GM10248 (cell line): ENCODE measurements at regions not wholly inside any gene's neighbourhood (a gene's known extent, or its start where the extent isn't known, plus 50 kb on each side); places are given as distances from the start of the nearest gene placed in this dataset.

Experiments
- CTCF ChIA-PET: fragments of 300-600 bp; sonication (Branson Sonifier 250); formaldehyde crosslinking; extraction: SDS; loops from one replicate; lab custom pipeline; 2021; ENCODE audit warnings: antibody characterized with exemption; lab: Yijun Ruan, JAX
- POLR2A ChIA-PET: fragments of 350-650 bp; sonication (Branson Sonifier 250); formaldehyde crosslinking; extraction: SDS; loops from one replicate; lab custom pipeline; 2020; ENCODE audit warnings: antibody characterized with exemption; lab: Yijun Ruan, JAX
- DNase-seq: peaks from one replicate; pipeline ENCODE4 v3.0.0; 2012; ENCODE audit errors: extremely low spot score
- TF ChIP-seq, protein P1 (sequence below): IDR thresholded peaks from 2 replicates; pipeline ENCODE4 v1.5.1; 2012; ENCODE audit warnings: mild to moderate bottlenecking, low read depth; ENCODE audit errors: extremely low read depth, missing control alignments, control extremely low read depth

DNA sequence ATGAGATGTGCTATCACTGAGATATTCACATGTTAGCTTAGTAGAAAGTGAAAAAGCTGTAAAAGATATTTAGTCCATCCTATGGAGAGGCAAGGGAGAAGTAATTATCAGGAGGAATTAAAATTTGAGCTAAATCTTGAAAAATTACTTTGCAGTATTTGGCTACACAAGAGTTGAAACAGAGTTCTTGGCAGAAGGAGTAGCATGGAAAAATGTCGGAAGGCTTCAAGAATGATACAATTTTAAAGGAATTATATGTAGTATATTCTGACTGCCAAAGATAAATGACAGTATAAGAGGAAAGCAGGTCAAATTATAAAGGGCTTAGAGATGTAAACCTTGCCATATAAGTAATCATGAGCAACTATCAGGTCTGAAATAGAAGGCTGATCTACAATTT, 518.9 kb downstream of the BRINP3 start:
- CTCF ChIA-PET: interaction anchor here (1.5 kb wide), 1 partner anchor 9 kb away, joined by 3 read pairs; no protein-coding TSS in a partner anchor
- POLR2A ChIA-PET: no interaction called here
- TF ChIP-seq, protein P1, sequence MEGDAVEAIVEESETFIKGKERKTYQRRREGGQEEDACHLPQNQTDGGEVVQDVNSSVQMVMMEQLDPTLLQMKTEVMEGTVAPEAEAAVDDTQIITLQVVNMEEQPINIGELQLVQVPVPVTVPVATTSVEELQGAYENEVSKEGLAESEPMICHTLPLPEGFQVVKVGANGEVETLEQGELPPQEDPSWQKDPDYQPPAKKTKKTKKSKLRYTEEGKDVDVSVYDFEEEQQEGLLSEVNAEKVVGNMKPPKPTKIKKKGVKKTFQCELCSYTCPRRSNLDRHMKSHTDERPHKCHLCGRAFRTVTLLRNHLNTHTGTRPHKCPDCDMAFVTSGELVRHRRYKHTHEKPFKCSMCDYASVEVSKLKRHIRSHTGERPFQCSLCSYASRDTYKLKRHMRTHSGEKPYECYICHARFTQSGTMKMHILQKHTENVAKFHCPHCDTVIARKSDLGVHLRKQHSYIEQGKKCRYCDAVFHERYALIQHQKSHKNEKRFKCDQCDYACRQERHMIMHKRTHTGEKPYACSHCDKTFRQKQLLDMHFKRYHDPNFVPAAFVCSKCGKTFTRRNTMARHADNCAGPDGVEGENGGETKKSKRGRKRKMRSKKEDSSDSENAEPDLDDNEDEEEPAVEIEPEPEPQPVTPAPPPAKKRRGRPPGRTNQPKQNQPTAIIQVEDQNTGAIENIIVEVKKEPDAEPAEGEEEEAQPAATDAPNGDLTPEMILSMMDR: no peak
- no peak for DNase-seq

DNA sequence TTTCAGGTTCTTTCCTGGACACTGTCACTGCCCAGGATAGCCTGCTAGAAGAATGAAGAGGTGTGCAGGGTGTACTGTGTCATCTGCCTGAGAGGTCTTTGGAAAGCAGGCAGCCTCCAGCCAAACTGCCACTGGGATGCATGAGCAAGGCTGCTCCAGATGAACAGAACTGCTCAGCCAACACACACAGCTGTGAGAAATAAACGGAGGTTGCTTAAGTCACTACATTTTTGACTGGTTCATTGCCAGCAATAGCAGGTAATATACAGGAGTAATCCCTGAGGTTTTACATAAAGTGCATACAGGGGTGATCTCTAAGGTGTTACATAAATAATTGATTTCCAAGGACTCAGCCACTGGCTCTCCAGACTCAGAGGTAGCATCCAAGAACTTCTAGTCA, 516.9 kb downstream of the BRINP3 start:
- ChIA-PET POLR2A (no interaction called here), CTCF (interaction anchor here (1.5 kb wide), 1 partner anchor 61 kb away, joined by 3 read pairs; no protein-coding TSS in a partner anchor)
- TF ChIP-seq, protein P1: no peak
- no peak for DNase-seq

DNA sequence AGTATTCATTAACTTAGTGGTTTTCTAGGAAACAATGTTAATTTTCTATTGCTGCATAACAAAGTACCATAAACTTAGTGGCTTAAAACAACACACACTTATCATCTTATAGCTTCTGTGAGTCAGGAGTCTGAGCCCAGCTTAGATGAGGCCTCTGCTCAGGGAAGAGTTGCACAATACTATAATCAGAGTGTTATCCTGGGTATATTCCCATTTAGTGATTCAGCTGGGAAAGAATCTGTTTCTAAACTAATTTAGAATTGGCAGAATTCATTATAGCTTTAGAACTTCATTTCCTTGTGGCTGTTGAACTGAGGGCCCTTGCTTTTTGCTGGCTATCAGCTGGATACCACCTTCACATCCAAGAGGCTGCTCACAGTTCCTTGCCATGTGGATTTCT, 515.5 kb downstream of the BRINP3 start:
- TF ChIP-seq, protein P1: no peak
- CTCF ChIA-PET: interaction anchor here (1.2 to 1.8 kb wide), 3 partner anchors 12 to 62 kb away, joined by 3 to 6 read pairs (median 3); no protein-coding TSS in a partner anchor
- no peak for DNase-seq
- POLR2A ChIA-PET: no interaction called here

DNA sequence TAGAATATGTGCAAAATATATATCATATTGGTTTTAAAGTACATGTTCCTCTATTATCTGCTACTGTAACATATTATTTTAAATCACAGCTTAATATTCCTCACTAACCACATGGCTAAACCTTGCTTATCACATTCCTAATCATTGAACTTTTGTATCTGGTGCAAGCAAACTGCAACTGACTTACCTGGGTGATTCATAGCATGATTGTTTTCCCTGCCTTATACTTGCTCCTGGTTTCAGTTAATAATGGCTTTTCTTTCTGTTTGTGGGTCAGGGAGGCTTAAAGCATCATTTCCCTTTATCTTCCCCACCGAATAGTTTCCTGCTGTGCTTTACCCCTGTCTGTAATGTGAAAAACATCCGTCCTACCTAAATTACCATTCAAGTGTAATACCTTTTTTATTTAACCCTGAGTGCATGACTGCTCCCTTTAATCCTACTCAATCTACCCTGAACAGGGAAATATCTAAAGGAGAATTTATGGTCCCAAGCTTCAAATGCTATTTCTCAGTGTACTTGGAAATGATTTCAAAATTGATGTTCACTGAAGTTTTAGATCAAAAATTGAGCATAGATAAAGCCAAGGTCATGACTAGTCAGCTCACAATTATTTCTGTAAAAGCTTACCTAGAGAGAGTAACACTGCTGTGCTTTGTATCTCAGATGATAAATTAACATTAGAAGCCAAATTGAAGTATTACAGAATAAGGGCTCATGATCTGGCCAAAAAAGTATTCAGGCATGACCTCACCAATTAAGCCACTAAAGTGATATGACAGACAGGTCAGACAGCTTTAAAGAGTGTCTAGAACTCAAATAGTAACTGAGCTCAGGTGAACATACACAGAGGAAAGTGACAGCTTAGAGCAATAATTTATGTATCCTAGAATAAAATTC, 507.1 kb downstream of the BRINP3 start:
- POLR2A ChIA-PET: no interaction called here
- DNase-seq: no peak
- TF ChIP-seq, protein P1: no peak
- CTCF ChIA-PET: no interaction called here

DNA sequence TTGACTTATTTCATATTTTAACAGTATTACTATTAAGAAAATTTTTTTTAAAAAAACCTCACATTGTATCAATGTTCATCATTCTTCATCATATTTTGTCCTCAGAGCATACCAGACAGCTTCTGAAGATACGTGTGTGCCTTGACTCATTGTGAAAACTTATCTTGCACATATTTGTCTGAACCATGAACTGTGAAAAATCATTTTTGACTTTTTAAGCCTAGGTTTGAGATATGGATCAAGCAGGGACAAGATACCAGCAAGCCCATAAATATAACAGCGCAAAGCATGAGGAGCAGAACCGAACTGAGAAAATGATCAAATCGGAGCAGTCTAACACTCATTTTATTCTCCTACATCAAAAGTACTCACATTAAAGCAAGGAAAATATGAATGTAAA, 506.0 kb downstream of the BRINP3 start:
- POLR2A ChIA-PET: no interaction called here
- no peak for DNase-seq
- TF ChIP-seq, protein P1: no peak
- CTCF ChIA-PET: no interaction called here

DNA sequence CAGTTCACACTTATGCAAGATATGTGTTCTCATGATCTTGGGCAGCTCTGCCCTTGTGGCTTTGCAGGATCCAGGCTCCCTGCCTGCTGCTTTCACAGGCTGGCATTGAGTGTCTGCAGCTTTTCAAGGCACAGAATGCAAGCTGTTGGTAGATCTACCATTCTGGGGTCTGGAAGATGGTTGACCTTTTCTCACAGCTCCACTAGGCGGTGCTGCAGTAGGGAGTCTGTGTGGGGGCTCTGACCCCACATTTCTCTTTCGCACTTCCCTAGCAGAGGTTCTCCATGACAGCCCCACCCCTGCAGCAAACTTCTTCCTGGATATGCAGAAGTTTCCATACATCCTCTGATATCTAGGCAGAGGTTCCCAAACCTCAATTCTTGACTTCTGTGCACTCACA, 500.5 kb downstream of the BRINP3 start:
- TF ChIP-seq, protein P1: no peak
- POLR2A ChIA-PET: no interaction called here
- DNase-seq: no peak
- CTCF ChIA-PET: no interaction called here
